ENCODE measurements at regions not wholly inside any gene's neighbourhood (a gene's known extent, or its start where the extent isn't known, plus 50 kb on each side); places are given as distances from the start of the nearest gene placed in this dataset.

GRCh38 chr3:150158943-150159625, 188.4 kb upstream of the PFN2 start:
- WGBS (ENCODE audit: insufficient coverage, insufficient replicate concordance, low lambda C conversion rate, missing lambda C conversion rate) = 43% methylated on average over 3 of the region's 3 CpGs

More at GRCh38 chr3:150158943-150159625, 188.4 kb upstream of the PFN2 start:
- Histone ChIP-seq H3K27ac (ENCODE audit: control insufficient read depth, insufficient read depth) (no peak overlapping the region), H3K9me3 (replicated peaks; ENCODE audit: control insufficient read depth, insufficient read depth, low read length) (no peaks in the 10 kb centered on the region), H3K4me2 (ENCODE audit: control insufficient read depth, insufficient read depth) (no peak overlapping the region), H2AFZ (ENCODE audit: control insufficient read depth, low read depth, low read length) (no peak overlapping the region), H3K4me1 (ENCODE audit: control insufficient read depth, insufficient read depth, low read length) (no peaks in the 10 kb centered on the region), H3K9ac (ENCODE audit: control insufficient read depth, insufficient read depth, low read length) (no peak overlapping the region), H4K20me1 (ENCODE audit: control insufficient read depth, insufficient read depth) (no peaks in the 10 kb centered on the region), H3K4me3 (no peak overlapping the region), H3K27me3 (replicated peaks in 1 of 2; ENCODE audit: control insufficient read depth in 2 of 2, insufficient read depth in 2 of 2, low read length in 1 of 2) (no peaks in the 10 kb centered on the region), H3K36me3 (ENCODE audit: control insufficient read depth in 2 of 2, insufficient read depth in 2 of 2, low read length in 1 of 2) (no peaks in the 10 kb centered on the region), H3K79me2 (ENCODE audit: control insufficient read depth, insufficient read depth, low read length) (no peaks in the 10 kb centered on the region)
- in situ Hi-C loops (cut with MboI) = no loop called here
- RAD21 ChIA-PET (ENCODE audit: unreplicated experiment) = no interaction called here
- CTCF ChIA-PET = no interaction called here
- POLR2A ChIA-PET = no interaction called here
- TF ChIP-seq WRNIP1 (IDR thresholded peaks at IDR 0.05; ENCODE audit: borderline replicate concordance, low read depth, low read length) (no peak), MXI1 (IDR thresholded peaks at IDR 0.05; ENCODE audit: low read depth, low read length) (no peak), BCL3 (IDR thresholded peaks at IDR 0.05; ENCODE audit: borderline replicate concordance, insufficient read depth, low read depth, low read length, poor library complexity, severe bottlenecking) (no peak), DPF2 (IDR thresholded peaks at IDR 0.05) (no peak), HSF1 (IDR thresholded peaks at IDR 0.05; ENCODE audit: low read depth, low read length) (no peak), TAF1 (IDR thresholded peaks at IDR 0.05; ENCODE audit: borderline replicate concordance, low read depth, low read length) (no peak), CHD2 (IDR thresholded peaks at IDR 0.05; ENCODE audit: borderline replicate concordance, low read depth, low read length) (no peak), IKZF2 (IDR thresholded peaks at IDR 0.05) (no peak)
- ATAC-seq (no peak), FAIRE-seq (no peak), DNase-seq (ENCODE audit: low read depth, low spot score) (no peak)
- SMC1A ChIA-PET (ENCODE audit: uncharacterized antibody, unreplicated experiment) = no interaction called here
- intact Hi-C loops (cut with micrococcal nuclease; ENCODE audit: unreplicated experiment) = no loop called here
- BruUV-seq (replicated peaks) = no TSS peak
